Chondrocyte (in vitro differentiated cells): ENCODE measurements at regions not wholly inside any gene's neighbourhood (a gene's known extent, or its start where the extent isn't known, plus 50 kb on each side); places are given as distances from the start of the nearest gene placed in this dataset.

Source experiments
- DNase-seq: peaks from one replicate; pipeline ENCODE4 v3.0.0; 2021; ENCODE audit warnings: mixed read lengths, low spot score
- H3K27ac Mint-ChIP-seq: one replicate; pipeline ENCODE4 v1.8.0; 2021; ENCODE audit warnings: mild to moderate bottlenecking, moderate library complexity, mixed read lengths; ENCODE audit not compliant: unreplicated experiment
- H3K27me3 Mint-ChIP-seq: 2 replicates; pipeline ENCODE4 v1.8.0; 2021; ENCODE audit warnings: low read depth, mixed read lengths
- H3K36me3 Mint-ChIP-seq: 2 replicates; pipeline ENCODE4 v1.8.0; 2021; ENCODE audit warnings: low read depth, mixed read lengths
- H3K4me1 Mint-ChIP-seq: 2 replicates; pipeline ENCODE4 v1.8.0; 2021; ENCODE audit warnings: low read depth, mild to moderate bottlenecking, mixed read lengths
- H3K4me3 Mint-ChIP-seq: one replicate; pipeline ENCODE4 v1.8.0; 2021; ENCODE audit warnings: mild to moderate bottlenecking, moderate library complexity, mixed read lengths; ENCODE audit not compliant: unreplicated experiment
- H3K9me3 Mint-ChIP-seq: 2 replicates; pipeline ENCODE4 v1.8.0; 2021; ENCODE audit warnings: low read depth, mixed read lengths
- CTCF ChIP-seq: fragments of 200-600 bp; sonication (generic); IDR thresholded peaks from 2 replicates; pipeline ENCODE4 v1.5.0; 2021; ENCODE audit warnings: antibody characterized with exemption, mild to moderate bottlenecking, moderate library complexity

GRCh38 chr18:39200153-39200552, 1634.6 kb upstream of the CELF4 start:
- no peak for TF ChIP-seq CTCF
- no peak overlapping the region for H3K4me3 Mint-ChIP-seq
- H3K27ac Mint-ChIP-seq: no peak overlapping the region
- H3K36me3 Mint-ChIP-seq: no peaks in the 10 kb centered on the region
- no peaks in the 10 kb centered on the region for H3K27me3 Mint-ChIP-seq
- H3K4me1 Mint-ChIP-seq: no peaks in the 10 kb centered on the region
- no peak for DNase-seq
- peaks cover 5% of the 10 kb centered on the region for H3K9me3 Mint-ChIP-seq

DNA sequence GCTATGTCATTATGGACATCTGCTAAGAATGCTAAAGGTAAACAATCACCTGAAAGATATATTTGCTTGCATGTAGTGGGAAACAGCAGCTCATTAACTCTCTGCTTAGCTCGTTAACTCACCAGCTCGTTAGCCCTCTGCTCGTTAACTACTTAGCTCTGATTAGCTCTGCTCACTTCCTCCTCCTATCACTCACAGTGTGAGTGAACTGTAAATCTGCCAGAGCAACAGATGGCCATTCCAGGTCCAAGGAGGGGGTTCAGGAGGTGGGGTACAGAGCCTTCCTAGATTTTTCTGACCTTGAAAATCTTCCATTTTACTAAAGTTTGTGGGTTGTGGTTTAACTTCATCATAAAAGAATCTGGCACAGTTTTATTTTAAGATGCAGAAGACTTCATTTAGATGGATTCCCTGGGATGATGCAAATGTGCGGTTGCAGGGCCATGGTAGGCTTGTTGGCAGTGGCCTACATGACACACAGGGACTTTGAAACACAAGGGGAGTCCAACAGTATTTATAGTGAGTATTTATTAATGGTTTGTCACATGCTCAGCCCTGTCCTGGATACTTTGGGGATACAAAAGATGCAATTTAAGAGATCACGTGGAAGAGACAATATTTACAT, 1633.7 kb upstream of the CELF4 start:
- H3K27me3 Mint-ChIP-seq: no peaks in the 10 kb centered on the region
- no peak for TF ChIP-seq CTCF

GRCh38 chr18:39198376-39198775, 1632.8 kb upstream of the CELF4 start:
- no peaks in the 10 kb centered on the region for H3K36me3 Mint-ChIP-seq
- no peak overlapping the region for H3K27ac Mint-ChIP-seq
- no peaks in the 10 kb centered on the region for H3K27me3 Mint-ChIP-seq
- H3K4me1 Mint-ChIP-seq: no peaks in the 10 kb centered on the region
- DNase-seq: no peak
- H3K9me3 Mint-ChIP-seq: peaks cover 5% of the 10 kb centered on the region
- no peak for TF ChIP-seq CTCF
- no peak overlapping the region for H3K4me3 Mint-ChIP-seq

More for the DNA sequence above, 1633.7 kb upstream of the CELF4 start:
- Mint-ChIP-seq H3K4me1 (no peaks in the 10 kb centered on the region), H3K9me3 (peaks cover 5% of the 10 kb centered on the region), H3K27ac (no peak overlapping the region), H3K4me3 (no peak overlapping the region), H3K36me3 (no peaks in the 10 kb centered on the region)
- no peak for DNase-seq

- Mint-ChIP-seq H3K27me3 (no peaks in the 10 kb centered on the region), H3K4me1 (no peaks in the 10 kb centered on the region), H3K27ac (no peak overlapping the region), H3K4me3 (no peak overlapping the region), H3K36me3 (no peaks in the 10 kb centered on the region), H3K9me3 (no peaks in the 10 kb centered on the region)
- no peak for TF ChIP-seq CTCF
- DNase-seq: no peak
These were observed 1626.3 kb upstream of the CELF4 start for GRCh38 chr18:39191931-39192330.

DNA sequence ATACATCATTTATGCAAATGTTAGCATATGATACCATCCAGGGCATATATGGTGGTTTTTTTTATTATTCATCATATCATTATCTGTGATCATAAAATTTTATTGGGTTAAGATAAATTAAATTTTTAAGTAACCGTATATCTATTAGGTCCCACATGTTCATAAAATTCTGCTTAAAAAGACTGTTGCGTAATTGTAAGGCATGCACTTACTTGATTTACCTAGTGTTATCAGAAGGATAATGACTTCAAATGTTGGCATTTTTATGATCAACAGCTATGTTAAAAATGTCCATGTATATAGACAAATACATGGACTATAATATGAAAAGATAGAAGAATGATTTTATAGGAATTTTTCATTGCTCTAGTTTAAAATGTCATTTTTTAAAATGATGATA, 1625.5 kb upstream of the CELF4 start:
- Mint-ChIP-seq H3K4me3 (no peak overlapping the region), H3K4me1 (no peaks in the 10 kb centered on the region), H3K9me3 (no peaks in the 10 kb centered on the region), H3K27me3 (no peaks in the 10 kb centered on the region), H3K36me3 (no peaks in the 10 kb centered on the region), H3K27ac (no peak overlapping the region)
- DNase-seq: no peak
- no peak for TF ChIP-seq CTCF
